ENCODE measurements at regions not wholly inside any gene's neighbourhood (a gene's known extent, or its start where the extent isn't known, plus 50 kb on each side); places are given as distances from the start of the nearest gene placed in this dataset.

DNA sequence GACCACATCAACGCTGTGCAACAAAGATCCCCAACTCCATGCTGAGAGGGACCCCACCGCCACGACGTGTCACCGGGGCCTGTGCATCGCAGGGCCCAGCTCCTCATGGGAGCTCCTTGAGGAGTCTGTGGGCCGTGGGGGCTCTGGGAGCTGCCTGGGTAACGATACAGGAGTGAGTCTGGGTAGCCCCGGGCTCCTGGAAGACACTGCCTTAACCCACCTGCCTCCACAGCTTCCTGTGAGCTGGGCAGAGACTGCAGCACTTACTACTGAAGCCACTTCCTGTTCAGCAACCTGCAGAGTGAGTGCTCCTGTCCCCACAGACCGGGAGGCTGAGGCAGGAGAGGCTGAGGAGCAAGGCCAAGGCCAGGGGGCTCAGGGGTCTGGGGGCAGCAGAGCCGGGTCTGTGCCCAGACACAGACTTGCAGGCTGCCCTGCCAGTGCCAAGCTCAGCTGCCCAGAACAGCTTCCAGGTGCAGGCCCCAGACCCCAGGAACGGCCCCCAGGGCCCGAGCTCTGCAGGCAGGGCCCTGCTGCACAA lies 226.7 kb downstream of the BRD1 start:
- no peak for FAIRE-seq

DNA sequence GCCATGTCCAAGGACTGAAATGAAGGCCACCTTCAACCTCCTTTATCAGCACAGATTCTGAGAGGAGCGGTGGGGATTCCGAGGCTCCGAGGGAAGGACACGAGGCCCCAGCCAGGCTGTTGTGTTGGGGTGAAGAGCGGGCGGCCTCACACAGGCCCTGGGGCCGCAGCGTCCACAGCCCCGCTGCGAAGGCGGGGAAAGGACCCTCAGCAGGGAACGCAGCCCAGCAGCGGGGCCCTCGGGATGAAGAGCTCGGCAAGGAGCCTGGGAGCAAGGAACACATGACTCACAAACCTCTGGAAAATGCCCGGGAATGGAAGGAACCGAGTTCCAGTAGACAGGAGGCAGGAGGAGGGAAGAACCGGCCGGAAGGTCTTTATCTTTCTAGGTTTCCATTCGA lies 227.2 kb downstream of the BRD1 start:
- FAIRE-seq: no peak

DNA sequence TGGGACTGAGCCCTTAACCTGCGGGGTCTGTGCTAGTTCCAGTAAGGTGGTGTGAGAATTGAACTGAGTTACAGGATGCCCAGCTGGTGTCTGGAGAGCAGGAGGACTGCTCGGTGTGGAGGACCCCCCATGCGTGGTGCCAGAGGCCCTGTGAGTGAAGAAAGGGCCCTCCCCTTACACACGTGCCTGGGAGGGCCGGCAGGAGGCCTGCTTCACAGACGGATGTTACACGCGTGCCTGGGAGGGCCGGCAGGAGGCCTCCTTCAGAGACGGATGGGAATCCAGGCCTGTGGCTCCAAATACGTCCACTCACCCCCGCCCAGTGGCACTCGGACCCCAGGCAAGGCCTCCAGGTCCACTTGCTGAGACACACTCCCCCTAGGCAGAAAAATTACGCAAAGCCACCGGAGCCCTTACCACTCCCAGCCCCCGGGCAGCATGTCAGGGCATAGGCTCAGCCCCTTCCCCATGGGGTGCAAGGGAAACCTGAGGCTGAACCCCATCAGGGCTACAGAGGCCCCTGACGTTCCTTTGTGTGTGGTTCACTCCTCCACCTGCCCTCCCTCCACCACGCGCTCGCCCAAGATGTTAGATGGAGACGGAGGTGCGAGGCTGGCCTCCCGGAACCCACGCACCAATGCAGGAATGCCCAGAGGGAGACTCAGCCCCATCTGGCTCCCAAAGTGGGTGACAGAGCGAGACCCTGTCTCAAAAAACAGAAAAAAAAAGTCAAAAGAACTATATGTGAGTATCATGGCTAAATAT lies 227.8 kb downstream of the BRD1 start:
- no peak for FAIRE-seq

DNA sequence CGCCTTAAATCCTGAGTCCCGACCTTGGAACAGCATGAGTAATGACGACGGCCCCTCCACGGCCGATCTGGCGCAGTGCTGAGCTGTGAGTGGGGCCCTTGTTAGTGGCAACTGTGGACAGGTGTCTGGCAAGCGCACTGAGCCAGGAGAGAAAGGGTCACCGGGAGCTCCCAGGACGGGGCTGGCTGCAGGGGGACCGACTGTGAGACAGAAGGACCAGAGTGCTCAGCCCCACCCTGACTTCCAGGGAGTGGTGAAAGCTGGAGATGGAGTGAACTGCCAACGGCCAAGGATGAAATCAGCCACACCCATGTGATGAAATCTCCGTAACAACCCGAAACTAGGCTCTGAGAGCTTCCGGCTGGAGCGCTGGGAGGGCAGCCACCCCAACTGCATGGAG lies 228.6 kb downstream of the BRD1 start:
- no peak for FAIRE-seq

DNA sequence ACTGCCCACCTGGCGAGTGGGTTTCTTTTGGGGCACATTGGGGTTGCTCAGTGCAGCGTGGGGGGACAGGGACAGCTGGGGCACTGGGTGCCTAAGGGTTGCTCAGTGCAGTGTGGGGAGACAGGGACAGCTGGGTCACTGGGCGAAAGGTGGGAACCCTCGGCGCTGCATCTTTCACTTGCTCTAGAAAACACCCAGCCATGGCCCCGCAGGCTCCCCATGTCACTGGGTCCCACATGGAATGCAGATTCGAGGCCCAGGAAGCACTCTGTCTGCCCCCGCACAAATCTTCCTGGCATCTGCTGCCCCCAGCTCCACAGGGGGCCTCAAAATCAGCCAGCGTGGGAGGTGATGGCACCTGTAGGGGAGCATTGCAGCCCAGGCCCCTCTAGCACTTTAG lies 229.3 kb downstream of the BRD1 start:
- FAIRE-seq: no peak

DNA sequence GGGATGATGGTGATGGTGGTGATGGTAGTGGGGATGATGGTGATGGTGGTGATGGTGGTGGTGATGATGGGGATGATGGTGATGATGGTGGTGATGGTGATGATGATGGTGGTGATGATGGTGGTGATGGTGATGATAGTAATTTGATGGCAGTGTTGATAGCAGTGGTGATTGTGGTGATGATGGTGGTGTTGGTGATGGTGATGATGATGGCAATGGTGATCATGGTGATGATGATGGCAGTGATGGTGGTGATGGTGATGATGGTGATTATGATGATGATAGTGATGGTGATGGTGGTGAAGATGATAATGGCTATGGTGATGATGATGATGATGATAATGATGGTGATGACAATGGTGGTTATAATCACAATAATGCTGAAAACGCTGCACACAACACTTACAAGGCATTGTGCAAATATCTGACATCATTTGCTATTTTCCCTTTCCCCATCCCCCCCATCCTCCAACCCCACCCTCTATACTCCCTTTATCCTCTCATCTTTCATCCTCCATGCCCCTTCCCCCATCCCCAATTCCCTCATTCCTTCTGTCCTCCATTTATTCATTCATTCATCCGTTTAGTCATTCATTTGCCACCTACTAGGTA lies 230.1 kb downstream of the BRD1 start:
- no peak for FAIRE-seq

DNA sequence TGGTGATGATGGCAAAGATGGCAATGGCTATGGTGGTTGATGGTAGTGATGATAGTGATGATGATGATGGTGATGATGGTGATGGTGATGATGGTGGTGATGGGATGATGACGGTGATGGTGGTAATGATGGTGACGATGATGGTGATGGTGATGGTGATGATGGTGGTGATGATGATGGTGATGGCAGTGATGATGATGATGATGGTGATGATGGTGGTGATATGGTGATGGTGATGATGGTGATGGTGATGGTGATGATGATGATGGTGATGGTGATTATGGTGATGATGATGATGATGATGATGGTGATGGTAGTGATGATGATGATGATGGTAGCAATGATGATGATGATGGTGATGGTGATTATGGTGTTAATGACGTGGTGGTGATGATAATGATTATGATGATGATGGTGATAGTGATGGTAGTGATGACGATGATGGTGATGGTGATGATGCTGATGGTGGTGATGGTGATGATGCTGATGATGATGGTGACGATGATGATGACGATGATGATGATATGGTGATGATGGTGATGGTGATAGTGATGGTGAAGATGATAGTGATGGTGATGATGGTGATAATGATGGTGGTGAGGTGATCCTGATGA lies 232.1 kb downstream of the BRD1 start:
- FAIRE-seq: no peak

DNA sequence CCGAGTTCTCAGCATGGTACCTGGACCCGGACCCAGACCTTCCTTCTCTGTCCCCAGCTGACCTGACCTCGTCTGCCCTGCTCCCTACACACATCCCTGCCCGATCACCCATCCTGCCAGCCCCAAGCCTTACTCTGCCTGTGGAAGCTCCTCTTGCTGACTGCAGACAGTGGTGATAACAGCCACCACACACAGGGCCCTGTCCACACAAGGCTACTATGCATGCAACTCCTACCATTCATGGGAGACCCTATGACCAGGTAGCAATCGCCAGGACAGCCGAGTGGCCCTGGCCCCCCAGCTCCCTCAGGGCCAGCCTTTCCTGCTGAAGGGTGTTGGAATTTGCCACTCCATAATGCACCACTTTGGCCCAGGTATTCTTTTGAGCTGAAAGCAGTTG lies 233.6 kb downstream of the BRD1 start:
- no peak for FAIRE-seq

DNA sequence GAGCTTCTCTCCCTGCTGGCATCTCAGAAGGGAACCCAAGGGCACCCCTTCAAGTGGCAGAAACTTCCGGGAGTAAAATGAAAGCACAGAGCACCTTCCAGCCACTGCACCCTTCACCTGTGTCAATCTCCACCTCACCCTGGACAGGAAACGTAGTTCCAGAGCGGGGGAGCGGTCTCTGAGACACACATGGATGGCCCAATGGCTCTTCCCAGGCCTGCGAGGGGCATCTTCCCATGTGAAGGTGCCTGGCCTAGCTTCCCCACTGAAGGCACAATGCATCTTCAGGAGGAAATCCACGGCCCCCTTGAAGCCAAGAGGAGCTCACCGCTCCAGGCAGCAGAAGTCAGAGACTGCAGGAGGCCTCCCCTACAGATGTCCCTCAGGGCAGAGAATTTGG lies 234.2 kb downstream of the BRD1 start:
- no peak for FAIRE-seq

DNA sequence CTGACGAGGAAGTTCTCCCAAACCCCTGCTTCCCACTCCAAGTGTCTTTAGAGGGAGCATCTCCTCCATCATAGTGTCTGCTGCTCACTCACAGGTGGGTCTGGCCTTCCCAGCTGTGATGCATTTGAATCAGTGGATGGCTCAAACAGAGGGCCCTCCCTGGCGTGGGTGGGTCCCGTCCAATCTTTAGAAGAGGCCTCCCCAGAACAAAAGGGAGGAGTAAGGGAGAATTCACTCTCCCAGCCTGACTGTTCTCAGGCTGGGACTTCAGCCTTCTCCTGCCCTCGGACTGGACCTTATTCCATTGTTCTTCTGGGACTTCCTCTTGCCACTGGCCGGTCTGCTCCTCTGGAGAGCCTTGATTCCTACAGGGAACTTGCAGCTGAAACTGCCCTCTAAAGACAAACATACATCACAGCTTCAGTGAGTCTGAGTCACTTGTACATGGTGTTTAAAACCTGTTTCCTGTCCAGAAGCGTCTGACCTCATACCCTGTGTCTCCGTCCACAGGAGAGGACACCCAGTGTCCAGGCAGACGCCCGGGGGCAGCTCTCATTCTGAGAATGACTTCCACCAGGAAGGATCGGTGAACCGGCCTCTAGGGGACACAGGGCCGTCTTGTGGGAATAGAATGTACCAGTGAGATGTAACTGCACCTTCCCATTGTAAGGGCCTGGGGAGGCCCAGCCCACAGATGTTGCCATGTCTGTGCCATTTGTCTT lies 234.7 kb downstream of the BRD1 start:
- FAIRE-seq: no peak

DNA sequence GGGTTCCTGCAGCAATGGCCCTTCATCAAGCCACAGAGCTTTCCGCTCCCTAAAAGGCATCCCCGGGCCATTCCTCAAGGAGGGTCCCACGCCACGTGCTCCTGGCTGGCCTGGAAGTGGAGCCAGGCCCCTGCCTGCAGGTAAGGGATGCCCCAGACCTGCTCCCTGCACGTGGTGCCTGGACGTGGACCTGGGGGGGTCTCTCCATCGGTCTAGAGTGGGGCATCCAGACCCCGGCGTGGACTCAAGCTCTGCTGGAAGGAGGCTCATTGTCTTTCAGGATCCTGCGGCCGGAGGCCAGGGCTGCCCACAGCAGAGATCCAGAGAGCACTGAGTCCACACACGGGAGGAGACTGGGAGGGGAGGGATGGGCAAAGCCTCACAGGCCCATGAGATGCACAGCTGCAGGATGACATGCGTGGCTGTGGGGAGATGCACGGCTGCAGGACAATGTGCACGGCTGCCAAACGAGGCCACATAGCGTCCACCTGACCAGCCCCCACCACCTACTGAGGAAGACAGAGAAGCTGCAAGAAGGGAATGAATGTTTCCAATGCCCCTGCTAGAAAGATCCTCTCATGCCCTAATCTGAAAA lies 236.7 kb downstream of the BRD1 start:
- FAIRE-seq: no peak

DNA sequence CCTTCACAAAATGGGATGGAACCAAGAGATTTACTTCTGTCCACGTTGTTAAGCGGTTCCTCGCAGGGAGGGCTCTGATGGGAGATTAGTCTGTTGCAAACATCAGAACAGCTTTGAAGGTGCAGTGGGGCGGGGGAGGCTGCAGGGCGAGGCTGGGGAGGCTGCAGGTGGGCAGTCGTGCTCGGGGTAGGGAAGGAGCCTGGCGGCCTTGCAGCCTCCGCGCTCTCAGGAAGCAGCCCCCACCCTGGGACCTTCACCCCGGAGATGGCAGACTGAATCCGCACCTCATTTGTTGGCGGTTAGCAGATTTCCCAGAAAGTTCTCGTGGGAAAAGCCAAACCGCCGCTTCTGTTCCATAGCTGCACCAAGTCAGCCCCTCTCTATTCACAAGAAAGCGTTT lies 237.3 kb downstream of the BRD1 start:
- FAIRE-seq: no peak

DNA sequence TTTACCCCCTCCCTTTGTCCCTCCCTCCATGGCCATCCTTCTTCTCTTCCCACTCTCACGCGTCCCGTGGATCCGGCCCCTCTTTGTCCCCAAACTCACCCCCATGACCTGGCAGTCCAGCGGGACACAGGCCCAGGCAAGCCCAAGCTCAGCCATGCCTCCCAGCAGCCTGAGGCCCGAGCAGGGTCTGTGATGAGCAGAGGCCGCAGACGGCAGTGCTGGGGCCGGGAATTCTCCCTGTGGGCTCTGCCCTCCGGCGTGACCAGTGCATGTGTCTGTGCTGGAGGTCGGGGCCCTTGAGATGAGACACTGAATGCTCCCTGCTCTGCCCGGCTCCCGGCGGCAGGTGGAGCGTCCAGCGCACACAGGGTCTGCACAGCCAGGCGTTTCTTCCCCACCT lies 237.9 kb downstream of the BRD1 start:
- FAIRE-seq: no peak

DNA sequence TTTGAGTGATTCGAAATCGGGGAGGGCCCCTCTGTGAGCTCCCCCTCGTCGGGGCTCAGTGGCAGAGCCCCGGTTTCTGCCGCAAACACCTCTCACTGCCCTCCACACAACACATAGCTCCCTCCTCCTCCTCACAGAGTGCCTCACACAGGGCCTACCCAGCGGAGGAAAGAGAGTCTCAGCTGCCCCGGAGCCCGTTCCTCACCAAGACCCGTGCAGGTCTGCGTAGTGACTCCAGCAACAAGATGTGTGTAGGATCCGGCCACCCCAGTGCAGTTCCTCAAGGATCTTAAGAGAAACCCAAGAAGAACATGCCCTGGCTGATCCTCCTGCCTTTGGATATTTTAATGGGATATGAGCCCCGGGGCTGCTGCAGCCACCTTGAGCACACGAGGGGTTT lies 238.4 kb downstream of the BRD1 start:
- FAIRE-seq: no peak

DNA sequence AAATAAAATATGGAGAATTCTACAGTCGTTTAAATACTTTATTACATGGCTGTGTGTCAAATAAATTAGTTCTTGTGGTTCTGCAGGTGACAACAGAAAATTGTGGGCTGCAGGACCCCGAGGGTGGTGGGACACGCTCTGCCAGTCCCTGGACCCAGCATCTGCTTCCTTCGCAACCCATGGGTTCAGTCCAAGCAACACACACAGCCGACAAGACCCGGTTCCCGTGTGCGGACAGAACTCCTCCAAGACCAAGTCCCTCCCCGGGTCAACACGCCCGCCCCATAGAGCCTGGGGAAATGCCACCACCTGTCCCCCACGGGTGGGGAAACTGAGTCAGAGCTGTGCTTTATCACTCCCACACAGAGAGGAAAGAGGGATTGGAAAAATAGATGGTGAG lies 238.9 kb downstream of the BRD1 start:
- FAIRE-seq: no peak

DNA sequence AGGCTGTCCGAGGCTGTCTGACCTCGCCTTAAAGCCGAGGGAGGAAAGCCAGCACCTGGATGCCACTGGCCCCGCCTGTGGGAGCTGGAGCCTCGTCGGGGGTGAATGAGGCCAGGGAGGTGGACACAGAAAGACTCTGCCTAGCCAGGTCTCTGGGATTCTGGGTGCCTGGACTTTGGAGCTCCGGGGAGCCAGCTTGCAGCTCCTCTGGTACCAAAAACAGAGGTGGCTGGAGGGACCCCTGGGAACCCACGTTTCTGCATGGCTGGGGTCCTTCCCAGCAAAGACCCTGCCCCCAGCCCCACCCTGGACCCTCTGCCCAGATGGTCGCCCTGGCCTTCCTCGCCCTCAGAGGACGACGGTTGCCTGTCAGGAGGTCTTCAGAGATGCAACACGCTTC lies 239.7 kb downstream of the BRD1 start:
- FAIRE-seq: no peak

DNA sequence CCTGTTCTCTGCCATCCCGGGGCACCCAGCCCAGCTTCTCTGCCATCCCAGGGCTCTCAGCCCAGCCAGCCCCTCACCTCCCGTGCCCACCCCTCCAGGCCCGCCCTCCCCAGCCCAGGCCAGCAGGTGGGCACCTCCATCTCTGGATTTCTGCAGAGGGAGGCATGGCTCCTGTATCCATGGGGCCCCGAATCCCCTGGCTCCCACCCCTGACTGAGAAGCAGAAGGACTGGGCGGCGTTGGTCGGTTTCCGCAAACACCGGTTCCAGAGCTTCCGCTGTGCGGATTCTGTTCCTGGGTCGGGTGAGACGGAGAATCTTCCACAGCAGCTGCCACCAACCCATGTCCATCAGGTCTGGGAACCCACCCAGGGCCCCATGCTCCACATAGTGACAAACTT lies 240.3 kb downstream of the BRD1 start:
- FAIRE-seq: no peak

DNA sequence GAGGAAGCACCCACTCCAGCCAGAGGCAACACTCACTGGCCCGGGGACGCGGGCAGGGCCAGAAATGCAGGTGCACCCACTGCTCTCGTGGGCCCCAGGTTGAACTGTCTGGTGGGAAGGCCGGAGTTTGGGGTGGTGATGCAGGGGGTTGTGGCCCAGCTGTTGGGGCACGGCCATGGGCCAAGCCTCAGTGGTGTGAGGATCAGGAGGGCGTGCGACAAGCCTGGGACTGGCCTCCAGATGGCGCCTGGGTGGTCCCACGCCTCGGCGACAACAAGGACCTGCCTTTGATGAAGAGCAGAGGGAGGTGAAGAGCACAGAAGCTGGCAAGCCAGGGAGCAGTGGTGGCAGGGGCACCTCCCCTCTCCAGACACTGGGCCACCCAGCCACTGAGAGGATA lies 240.8 kb downstream of the BRD1 start:
- FAIRE-seq: no peak

DNA sequence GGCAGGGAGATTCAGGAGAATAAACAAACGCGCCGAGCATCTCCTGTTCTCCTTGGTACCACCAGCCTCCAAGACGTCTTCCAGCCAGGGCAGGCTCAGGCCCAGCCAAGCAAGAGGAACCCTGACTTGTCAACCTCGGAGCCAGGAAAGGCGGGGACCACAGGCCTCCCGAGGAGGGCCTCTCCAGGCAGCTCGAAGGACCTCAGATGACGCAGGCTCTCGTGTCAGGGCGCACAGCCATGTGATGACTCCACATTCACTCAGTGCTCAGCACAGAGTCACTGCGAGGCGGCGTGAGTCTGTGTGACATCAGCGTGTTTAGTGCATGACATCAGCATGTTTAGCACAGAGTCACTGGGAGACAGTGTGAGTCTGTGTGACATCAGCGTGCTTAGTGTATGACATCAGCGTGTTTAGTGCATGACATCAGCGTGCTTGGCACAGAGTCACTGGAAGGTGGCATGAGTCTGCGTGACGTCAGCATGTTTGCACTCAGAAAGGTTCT lies 241.4 kb downstream of the BRD1 start:
- no peak for FAIRE-seq

DNA sequence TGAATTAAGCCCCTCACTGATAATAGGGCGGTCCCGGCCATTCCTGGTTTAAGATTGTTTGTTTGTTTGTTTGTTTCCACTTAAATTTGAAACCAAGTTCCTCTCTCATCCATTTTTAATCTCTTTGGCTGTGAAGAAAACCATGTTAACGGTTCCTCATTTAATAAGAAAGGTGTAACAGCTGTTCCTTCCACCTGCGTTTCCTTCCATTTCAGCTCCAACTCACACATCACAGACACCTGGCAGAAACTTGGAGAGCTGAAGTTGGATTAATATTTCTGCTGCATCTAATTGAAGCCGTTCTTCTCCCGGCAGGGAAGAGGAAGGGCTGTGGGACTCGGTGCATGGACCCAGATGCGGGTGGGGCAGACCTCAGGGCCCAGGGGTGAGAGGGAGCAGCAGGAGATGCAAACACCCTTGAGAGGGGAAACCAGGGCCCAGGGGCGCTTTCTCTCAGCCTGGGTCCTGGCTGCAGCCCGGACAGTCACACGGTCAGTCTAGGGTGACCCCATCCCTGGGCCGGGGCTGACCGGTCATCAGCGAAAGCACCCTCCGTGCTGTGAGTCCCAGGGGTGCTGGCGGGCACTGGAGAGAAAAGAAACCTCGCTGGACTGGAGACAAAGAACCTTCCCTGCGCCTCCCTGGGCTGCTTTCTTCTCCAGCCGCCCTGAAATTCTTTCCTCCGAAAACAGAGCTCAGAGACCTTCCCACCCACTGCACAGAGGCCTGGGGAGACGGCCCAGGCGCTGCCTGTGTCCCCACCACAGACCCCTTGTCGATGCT lies 242.0 kb downstream of the BRD1 start:
- FAIRE-seq: no peak

DNA sequence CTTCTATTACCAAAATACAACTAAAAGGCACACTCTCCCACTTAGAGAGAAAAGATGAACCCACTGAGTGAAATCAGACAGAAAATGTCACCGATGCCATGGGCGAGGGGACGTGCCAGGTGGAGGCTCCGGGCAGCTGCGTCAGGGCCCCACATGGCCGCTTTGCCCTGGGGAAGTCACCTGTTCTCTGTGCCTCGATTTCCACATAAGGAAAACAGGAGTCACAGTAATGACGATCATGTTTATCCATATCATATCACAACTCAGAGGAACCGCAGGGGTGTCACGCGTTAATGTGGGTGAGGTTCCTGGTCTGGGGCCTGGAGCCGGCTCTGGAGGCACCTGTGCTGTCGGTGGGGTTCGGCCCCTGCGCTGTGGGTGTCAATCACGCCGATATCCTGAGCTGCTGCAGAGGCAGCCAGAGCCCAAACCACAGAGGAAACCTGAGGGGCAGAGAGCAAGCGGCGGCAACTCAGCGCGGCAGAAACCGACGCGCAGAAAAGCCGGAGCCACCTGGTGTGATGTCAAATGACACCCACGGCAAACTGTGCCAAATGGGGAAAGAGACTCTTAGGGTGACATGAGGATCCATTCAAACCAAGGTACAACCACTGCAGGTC lies 243.7 kb downstream of the BRD1 start:
- no peak for FAIRE-seq

DNA sequence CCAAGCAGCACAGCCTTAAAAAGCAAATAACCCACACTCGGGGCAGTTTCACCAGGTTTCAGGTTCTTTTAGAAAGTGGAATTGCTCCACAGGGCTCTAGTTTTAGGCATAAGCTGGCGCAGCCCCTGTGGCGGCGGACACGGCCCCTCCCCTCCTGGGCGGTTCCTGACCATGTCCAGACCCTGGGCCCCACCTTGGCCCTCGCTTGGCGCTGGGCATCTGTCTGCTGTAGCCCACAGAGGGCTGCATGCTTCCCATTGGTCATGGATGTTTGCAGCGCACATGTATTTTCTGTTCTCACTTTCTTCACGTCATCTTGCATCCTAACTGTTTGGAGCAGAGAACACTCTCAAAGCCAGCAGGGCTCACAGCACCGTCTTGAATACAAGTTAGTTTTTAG lies 244.3 kb downstream of the BRD1 start:
- FAIRE-seq: no peak
